HL-60 (cell line): ENCODE measurements at regions not wholly inside any gene's neighbourhood (a gene's known extent, or its start where the extent isn't known, plus 50 kb on each side); places are given as distances from the start of the nearest gene placed in this dataset.

Experiments
- DNase-seq, 2 experiments: peaks; one replicate each; pipeline ENCODE4 v3.0.0-alpha.2; 2010 to 2020; ENCODE audit warnings: low read depth in 1 of 2, low spot score in 1 of 2
- H3K27ac ChIP-seq: fragments of 250-450 bp; sonication (Bioruptor Pico); replicated peaks from 2 replicates; pipeline ENCODE4 v1.5.1; 2020; ENCODE audit warnings: mild to moderate bottlenecking, moderate library complexity
- H3K27me3 ChIP-seq: fragments of 250-450 bp; sonication (Bioruptor Pico); 2 replicates; pipeline ENCODE4 v1.5.1; 2021; ENCODE audit warnings: mild to moderate bottlenecking, moderate library complexity; ENCODE audit not compliant: insufficient read depth, poor library complexity, severe bottlenecking
- H3K4me3 ChIP-seq: replicated peaks from 2 replicates; pipeline ENCODE4 v1.5.1; 2011; ENCODE audit warnings: mild to moderate bottlenecking, control low read depth, low read length; ENCODE audit not compliant: insufficient read depth
- CTCF ChIP-seq: IDR thresholded peaks from one replicate; pipeline ENCODE4 v1.5.1; 2011; ENCODE audit warnings: low read length, control low read depth, inconsistent platforms; ENCODE audit not compliant: insufficient read depth
- GABPA ChIP-seq: IDR thresholded peaks from 2 replicates; pipeline ENCODE4 v1.6.1; 2012; ENCODE audit warnings: low read depth
- POLR2AphosphoS5 ChIP-seq: IDR thresholded peaks from 2 replicates; pipeline ENCODE4 v1.6.1; 2012; ENCODE audit warnings: low read depth
- SPI1 ChIP-seq: IDR thresholded peaks from 2 replicates; pipeline ENCODE4 v1.6.1; 2012; ENCODE audit warnings: low read depth, mild to moderate bottlenecking, borderline replicate concordance
- TF ChIP-seq, protein P1 (sequence below): IDR thresholded peaks from 2 replicates; pipeline ENCODE4 v1.6.1; 2012; ENCODE audit warnings: low read depth; ENCODE audit not compliant: insufficient replicate concordance

DNA sequence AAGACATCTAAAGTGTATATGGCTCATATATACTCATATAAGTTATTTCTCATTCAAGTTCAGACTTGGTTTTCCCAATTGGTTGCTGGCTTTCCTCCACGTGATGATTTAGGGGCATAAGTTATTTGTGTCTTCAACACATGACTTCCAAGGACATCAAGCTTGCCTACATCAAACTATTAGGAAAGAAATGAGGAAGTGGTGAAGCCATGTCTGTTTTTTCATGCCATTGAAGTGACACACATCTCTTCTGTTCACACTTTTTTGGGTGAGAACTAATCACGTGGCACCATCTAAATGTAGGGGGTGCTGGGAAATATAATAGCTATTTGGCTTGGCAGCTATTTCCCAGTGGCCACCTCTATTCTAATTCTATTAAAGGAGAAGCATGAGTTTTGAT lies 282.1 kb downstream of the OMA1 start:
- TF ChIP-seq SPI1 (peak; percentile 86), GABPA (no peak), POLR2AphosphoS5 (no peak), CTCF (no peak)
- TF ChIP-seq, protein P1, sequence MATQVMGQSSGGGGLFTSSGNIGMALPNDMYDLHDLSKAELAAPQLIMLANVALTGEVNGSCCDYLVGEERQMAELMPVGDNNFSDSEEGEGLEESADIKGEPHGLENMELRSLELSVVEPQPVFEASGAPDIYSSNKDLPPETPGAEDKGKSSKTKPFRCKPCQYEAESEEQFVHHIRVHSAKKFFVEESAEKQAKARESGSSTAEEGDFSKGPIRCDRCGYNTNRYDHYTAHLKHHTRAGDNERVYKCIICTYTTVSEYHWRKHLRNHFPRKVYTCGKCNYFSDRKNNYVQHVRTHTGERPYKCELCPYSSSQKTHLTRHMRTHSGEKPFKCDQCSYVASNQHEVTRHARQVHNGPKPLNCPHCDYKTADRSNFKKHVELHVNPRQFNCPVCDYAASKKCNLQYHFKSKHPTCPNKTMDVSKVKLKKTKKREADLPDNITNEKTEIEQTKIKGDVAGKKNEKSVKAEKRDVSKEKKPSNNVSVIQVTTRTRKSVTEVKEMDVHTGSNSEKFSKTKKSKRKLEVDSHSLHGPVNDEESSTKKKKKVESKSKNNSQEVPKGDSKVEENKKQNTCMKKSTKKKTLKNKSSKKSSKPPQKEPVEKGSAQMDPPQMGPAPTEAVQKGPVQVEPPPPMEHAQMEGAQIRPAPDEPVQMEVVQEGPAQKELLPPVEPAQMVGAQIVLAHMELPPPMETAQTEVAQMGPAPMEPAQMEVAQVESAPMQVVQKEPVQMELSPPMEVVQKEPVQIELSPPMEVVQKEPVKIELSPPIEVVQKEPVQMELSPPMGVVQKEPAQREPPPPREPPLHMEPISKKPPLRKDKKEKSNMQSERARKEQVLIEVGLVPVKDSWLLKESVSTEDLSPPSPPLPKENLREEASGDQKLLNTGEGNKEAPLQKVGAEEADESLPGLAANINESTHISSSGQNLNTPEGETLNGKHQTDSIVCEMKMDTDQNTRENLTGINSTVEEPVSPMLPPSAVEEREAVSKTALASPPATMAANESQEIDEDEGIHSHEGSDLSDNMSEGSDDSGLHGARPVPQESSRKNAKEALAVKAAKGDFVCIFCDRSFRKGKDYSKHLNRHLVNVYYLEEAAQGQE = no peak
- DNase-seq = no peak
- Histone ChIP-seq H3K27ac (no peak overlapping the region), H3K27me3 (no peaks in the 10 kb centered on the region), H3K4me3 (no peak overlapping the region)

DNA sequence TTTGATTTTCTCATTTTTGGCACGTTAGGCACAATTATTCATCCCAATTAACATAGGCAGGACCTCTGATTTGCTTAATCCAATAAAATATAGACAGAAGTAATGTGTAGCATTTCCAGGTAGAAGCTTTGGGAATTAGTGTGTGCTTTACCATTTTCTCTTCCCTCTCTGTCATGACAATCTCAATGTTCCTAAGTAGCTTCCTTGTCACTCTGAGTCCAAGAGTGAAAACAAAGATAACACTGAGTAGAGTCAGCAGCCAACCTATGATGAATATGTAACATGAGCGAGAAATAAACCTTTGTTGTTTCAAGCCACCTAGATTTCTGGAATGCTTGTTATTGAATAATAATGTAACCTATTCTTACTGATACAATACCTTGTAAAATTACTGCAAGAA lies 283.8 kb downstream of the OMA1 start:
- Histone ChIP-seq H3K4me3 (no peak overlapping the region), H3K27ac (no peak overlapping the region), H3K27me3 (no peaks in the 10 kb centered on the region)
- TF ChIP-seq SPI1 (no peak), GABPA (no peak), POLR2AphosphoS5 (no peak), CTCF (no peak)
- TF ChIP-seq, protein P1 = no peak
- no peak for DNase-seq

GRCh38 chr1:58258082-58258481 lies 288.4 kb downstream of the OMA1 start:
- no peak overlapping the region for H3K4me3 ChIP-seq
- no peaks in the 10 kb centered on the region for H3K27me3 ChIP-seq
- no peak overlapping the region for H3K27ac ChIP-seq
- no peak for DNase-seq
- TF ChIP-seq POLR2AphosphoS5 (no peak), CTCF (no peak), SPI1 (no peak), GABPA (no peak)
- TF ChIP-seq, protein P1 = no peak
